Effector memory CD4-positive, alpha-beta T cell (primary cell): ENCODE measurements at regions not wholly inside any gene's neighbourhood (a gene's known extent, or its start where the extent isn't known, plus 50 kb on each side); places are given as distances from the start of the nearest gene placed in this dataset.

ENCODE experiments used
- DNase-seq, 3 donors: peaks; one replicate each; pipeline ENCODE4 v3.0.0-alpha.2; 2020
- H3K27ac ChIP-seq: 2 replicates; pipeline ENCODE4 v1.7.0; 2013; ENCODE audit warnings: mild to moderate bottlenecking, low read length, moderate library complexity; ENCODE audit not compliant: insufficient read depth, poor library complexity, severe bottlenecking
- H3K27me3 ChIP-seq: replicated peaks from 2 replicates; pipeline ENCODE4 v1.7.0; 2013; ENCODE audit warnings: mild to moderate bottlenecking, low read length; ENCODE audit not compliant: insufficient read depth, control insufficient read depth, poor library complexity, severe bottlenecking
- H3K36me3 ChIP-seq: 2 replicates; pipeline ENCODE4 v1.7.0; 2013; ENCODE audit warnings: mild to moderate bottlenecking, low read length, moderate library complexity; ENCODE audit not compliant: control insufficient read depth, insufficient read depth
- H3K4me1 ChIP-seq: 2 replicates; pipeline ENCODE4 v1.7.0; 2013; ENCODE audit warnings: low read length, mild to moderate bottlenecking; ENCODE audit not compliant: control insufficient read depth, insufficient read depth, poor library complexity, severe bottlenecking
- H3K4me3 ChIP-seq: 2 replicates; pipeline ENCODE4 v1.7.0; 2013; ENCODE audit warnings: low read length, low read depth, mild to moderate bottlenecking; ENCODE audit not compliant: insufficient read depth, poor library complexity, severe bottlenecking
- H3K9me3 ChIP-seq: 2 replicates; pipeline ENCODE4 v1.7.0; 2013; ENCODE audit warnings: mild to moderate bottlenecking, low read length, moderate library complexity; ENCODE audit not compliant: control insufficient read depth

- Histone ChIP-seq H3K9me3 (no peaks in the 10 kb centered on the region), H3K36me3 (no peaks in the 10 kb centered on the region), H3K27ac (no peak overlapping the region), H3K4me3 (no peak overlapping the region), H3K27me3 (no peaks in the 10 kb centered on the region), H3K4me1 (no peaks in the 10 kb centered on the region)
- DNase-seq, result no peak
Observed at GRCh38 chr5:173789031-173789920, 98.9 kb upstream of the CPEB4 start.

- Histone ChIP-seq H3K27ac (no peak overlapping the region), H3K27me3 (no peaks in the 10 kb centered on the region), H3K36me3 (no peaks in the 10 kb centered on the region), H3K9me3 (no peaks in the 10 kb centered on the region), H3K4me1 (no peaks in the 10 kb centered on the region), H3K4me3 (no peak overlapping the region)
- no peak for DNase-seq
Observed at GRCh38 chr5:173790177-173790719, 97.9 kb upstream of the CPEB4 start.

- DNase-seq, result no peak
- Histone ChIP-seq H3K27ac (no peak overlapping the region), H3K4me3 (no peak overlapping the region), H3K27me3 (no peaks in the 10 kb centered on the region), H3K4me1 (no peaks in the 10 kb centered on the region), H3K9me3 (no peaks in the 10 kb centered on the region), H3K36me3 (no peaks in the 10 kb centered on the region)
Observed at GRCh38 chr5:173790836-173791546, 97.2 kb upstream of the CPEB4 start.

GRCh38 chr5:173791878-173792277 is 96.3 kb upstream of the CPEB4 start:
- H3K9me3 ChIP-seq, result no peaks in the 10 kb centered on the region
- H3K36me3 ChIP-seq, result no peaks in the 10 kb centered on the region
- H3K27ac ChIP-seq, result no peak overlapping the region
- no peak for DNase-seq
- no peaks in the 10 kb centered on the region for H3K4me1 ChIP-seq
- H3K4me3 ChIP-seq, result no peak overlapping the region
- H3K27me3 ChIP-seq, result no peaks in the 10 kb centered on the region

- no peaks in the 10 kb centered on the region for H3K9me3 ChIP-seq
- no peak overlapping the region for H3K4me3 ChIP-seq
- H3K27me3 ChIP-seq, result no peaks in the 10 kb centered on the region
- no peaks in the 10 kb centered on the region for H3K4me1 ChIP-seq
- no peak for DNase-seq
- no peak overlapping the region for H3K27ac ChIP-seq
- no peaks in the 10 kb centered on the region for H3K36me3 ChIP-seq
Observed at GRCh38 chr5:173792781-173793547, 95.2 kb upstream of the CPEB4 start.

- Histone ChIP-seq H3K4me3 (no peak overlapping the region), H3K27ac (no peak overlapping the region), H3K9me3 (no peaks in the 10 kb centered on the region)
Observed at GRCh38 chr5:173793648-173794548, 94.3 kb upstream of the CPEB4 start.

DNA sequence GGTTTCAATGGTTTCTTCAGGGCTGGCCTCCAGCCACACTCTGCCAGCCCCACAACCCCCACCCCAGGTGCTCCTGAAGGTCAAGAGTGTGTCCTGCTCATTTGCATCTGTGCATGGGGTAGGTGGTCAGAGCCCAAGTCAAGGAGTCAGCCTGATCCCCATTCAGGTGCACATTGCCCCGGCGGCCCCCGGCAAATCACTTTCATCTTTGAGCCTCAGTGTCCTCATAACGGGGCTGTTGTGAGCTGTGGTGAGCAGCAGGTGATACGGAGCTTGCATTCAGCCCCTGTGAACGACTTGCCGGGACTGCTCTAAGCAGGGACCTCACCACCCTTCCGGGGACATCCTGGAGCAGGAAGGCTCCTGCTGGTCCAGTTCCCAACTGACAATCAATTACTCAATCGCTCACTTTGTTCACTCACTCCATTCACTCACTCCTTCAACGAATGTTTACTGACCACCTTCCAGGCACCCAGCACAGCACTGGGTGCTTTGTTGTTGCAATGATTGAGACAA is 93.2 kb upstream of the CPEB4 start:
- Histone ChIP-seq H3K27me3 (no peaks in the 10 kb centered on the region), H3K36me3 (no peaks in the 10 kb centered on the region), H3K4me1 (no peaks in the 10 kb centered on the region), H3K9me3 (no peaks in the 10 kb centered on the region), H3K27ac (no peak overlapping the region), H3K4me3 (no peak overlapping the region)
- DNase-seq, result no peak

More at GRCh38 chr5:173793648-173794548, 94.3 kb upstream of the CPEB4 start:
- H3K4me1 ChIP-seq, result no peaks in the 10 kb centered on the region
- no peak for DNase-seq
- no peaks in the 10 kb centered on the region for H3K27me3 ChIP-seq
- H3K36me3 ChIP-seq, result no peaks in the 10 kb centered on the region

DNA sequence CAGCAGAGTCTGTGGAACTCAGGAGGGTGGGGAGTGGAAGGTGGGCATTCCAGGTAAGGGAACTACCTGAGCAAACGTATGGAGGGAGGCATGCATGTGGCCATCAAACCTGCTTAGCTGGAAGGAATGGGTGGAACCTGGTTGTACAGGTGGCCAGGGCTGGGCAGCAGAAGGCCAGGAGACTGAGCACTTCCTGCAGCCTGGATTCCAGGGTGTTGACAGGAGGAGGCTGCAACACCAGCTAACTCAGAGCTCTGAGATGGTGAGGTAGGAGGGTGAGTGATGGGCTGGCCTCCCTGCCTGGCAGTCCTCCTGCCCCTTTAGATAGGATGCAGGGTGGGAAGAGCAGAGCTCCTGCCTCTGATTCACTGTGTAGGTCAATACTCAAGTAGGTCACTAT is 92.5 kb upstream of the CPEB4 start:
- H3K27me3 ChIP-seq, result no peaks in the 10 kb centered on the region

More for the DNA sequence above, 92.5 kb upstream of the CPEB4 start:
- H3K4me1 ChIP-seq, result no peaks in the 10 kb centered on the region
- no peak overlapping the region for H3K27ac ChIP-seq
- no peak for DNase-seq
- H3K4me3 ChIP-seq, result no peak overlapping the region
- H3K9me3 ChIP-seq, result no peaks in the 10 kb centered on the region
- H3K36me3 ChIP-seq, result no peaks in the 10 kb centered on the region
